ENCODE measurements at regions not wholly inside any gene's neighbourhood (a gene's known extent, or its start where the extent isn't known, plus 50 kb on each side); places are given as distances from the start of the nearest gene placed in this dataset.
"Not testable (repeated sequence)": the region's sequence is repeated elsewhere in the genome, so short reads cannot be mapped to it uniquely, and the experiment has no call there.

DNA sequence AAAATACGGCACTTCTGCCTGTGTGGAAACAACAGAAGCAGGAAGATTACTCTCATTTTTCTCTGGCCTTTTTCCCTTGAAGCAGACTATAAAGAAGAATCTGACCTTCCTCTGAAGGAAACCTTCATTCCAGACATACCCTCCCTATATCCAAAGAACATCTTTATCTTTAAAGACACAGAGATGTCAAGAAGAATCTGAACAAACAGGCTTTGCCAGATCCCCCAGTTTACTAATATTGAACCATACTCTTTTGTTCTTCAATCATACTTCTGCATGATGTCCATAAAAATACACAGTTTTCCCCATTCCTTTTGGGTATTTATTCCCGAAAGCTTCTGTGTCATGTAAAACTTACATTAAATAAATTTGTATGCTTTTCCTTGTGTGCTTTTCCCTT, 225.8 kb downstream of the MAT2B start:
- H3K4me3 ChIP-seq (replicated peaks; ENCODE audit: low read depth, low read length) = no peak overlapping the region
- TF ChIP-seq, protein P1, sequence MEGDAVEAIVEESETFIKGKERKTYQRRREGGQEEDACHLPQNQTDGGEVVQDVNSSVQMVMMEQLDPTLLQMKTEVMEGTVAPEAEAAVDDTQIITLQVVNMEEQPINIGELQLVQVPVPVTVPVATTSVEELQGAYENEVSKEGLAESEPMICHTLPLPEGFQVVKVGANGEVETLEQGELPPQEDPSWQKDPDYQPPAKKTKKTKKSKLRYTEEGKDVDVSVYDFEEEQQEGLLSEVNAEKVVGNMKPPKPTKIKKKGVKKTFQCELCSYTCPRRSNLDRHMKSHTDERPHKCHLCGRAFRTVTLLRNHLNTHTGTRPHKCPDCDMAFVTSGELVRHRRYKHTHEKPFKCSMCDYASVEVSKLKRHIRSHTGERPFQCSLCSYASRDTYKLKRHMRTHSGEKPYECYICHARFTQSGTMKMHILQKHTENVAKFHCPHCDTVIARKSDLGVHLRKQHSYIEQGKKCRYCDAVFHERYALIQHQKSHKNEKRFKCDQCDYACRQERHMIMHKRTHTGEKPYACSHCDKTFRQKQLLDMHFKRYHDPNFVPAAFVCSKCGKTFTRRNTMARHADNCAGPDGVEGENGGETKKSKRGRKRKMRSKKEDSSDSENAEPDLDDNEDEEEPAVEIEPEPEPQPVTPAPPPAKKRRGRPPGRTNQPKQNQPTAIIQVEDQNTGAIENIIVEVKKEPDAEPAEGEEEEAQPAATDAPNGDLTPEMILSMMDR (IDR thresholded peaks at IDR 0.05; ENCODE audit: low read depth, low read length, missing control alignments) = no peak
- DNase-seq (ENCODE audit: extremely low read depth, low read depth) = no peak

DNA sequence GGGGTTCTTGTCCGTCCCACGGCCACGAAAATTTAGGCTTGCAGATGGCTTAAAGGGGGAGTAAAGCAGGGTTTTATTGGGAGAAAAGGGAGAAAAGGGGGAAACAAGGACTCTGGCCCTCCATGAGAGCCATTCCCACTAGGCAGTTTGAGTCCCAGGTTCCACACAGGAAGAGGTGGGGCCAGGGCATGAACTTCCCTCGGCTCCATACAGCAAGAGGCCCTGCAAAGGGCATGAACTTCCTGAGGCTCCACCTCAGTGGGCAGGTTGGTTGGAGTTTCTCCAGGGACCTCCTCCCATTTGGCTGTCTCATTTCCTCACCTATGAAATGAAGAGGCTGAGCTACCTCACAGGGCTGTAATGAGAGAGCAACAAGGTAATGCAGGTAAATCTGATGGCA, 229.7 kb downstream of the MAT2B start:
- DNase-seq (ENCODE audit: extremely low read depth, low read depth) = no peak
- TF ChIP-seq, protein P1 (IDR thresholded peaks at IDR 0.05; ENCODE audit: low read depth, low read length, missing control alignments) = no peak
- no peak overlapping the region for H3K4me3 ChIP-seq (replicated peaks; ENCODE audit: low read depth, low read length)

DNA sequence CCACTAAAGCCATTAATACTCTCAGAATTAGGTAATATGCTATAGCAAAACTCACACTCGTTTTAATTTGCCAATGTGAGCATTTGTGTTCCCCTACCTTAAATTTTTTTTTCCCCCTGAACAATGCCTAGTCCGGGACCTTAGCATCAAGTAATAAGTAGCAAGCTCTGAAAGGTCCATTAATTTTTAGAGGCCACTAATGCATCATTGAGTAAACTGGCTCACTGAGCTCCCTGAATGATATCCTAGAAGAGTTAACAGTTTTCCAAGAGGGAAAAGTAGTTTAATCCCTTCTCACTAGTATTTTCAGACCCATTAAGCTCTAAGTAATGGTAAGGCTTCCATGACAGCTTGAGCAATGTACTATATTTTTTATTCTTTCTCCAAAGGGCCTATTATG, 242.2 kb downstream of the MAT2B start:
- DNase-seq (ENCODE audit: extremely low read depth, low read depth) = no peak
- TF ChIP-seq, protein P1 (IDR thresholded peaks at IDR 0.05; ENCODE audit: low read depth, low read length, missing control alignments) = no peak
- no peak overlapping the region for H3K4me3 ChIP-seq (replicated peaks; ENCODE audit: low read depth, low read length)

DNA sequence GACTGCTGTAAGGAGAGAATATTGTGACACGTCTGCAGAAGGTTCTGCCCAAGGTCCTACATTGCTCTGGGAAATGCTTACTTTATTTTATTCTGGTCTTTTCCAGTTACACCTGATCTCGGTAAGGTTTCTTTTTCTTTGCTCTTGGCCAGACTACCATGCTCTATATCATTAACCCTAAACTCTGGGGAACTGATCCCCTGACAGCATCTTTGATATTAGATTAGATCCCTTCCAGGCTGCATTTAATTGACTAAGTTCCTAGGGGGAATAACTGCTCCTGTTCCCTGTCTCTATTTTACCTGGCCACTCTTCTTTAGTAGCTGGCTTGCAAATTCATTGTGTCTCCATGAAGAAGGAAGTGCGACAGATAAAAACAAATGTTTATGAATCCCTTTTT, 243.5 kb downstream of the MAT2B start:
- TF ChIP-seq, protein P1 (IDR thresholded peaks at IDR 0.05; ENCODE audit: low read depth, low read length, missing control alignments) = no peak
- no peak overlapping the region for H3K4me3 ChIP-seq (replicated peaks; ENCODE audit: low read depth, low read length)
- DNase-seq (ENCODE audit: extremely low read depth, low read depth) = no peak

DNA sequence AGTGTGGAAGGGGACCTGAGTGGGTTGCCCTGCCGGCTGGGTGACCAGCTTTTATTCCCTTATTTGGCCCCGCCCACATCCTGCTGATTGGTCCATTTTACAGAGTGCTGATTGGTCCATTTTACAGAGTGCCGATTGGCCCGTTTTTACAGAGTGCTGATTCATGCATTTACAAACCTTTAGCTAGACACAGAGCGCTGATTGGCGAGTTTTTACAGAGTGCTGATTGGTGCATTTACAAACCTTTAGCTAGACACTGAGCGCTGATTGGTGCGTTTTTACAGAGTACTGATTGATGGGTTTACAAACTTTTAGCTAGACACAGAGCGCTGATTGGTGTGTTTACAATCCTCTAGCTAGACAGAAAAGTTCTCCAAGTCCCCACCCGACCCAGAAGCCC, 245.0 kb downstream of the MAT2B start:
- H3K4me3 ChIP-seq (replicated peaks; ENCODE audit: low read depth, low read length); DNase-seq (ENCODE audit: extremely low read depth, low read depth): not testable (repeated sequence)

DNA sequence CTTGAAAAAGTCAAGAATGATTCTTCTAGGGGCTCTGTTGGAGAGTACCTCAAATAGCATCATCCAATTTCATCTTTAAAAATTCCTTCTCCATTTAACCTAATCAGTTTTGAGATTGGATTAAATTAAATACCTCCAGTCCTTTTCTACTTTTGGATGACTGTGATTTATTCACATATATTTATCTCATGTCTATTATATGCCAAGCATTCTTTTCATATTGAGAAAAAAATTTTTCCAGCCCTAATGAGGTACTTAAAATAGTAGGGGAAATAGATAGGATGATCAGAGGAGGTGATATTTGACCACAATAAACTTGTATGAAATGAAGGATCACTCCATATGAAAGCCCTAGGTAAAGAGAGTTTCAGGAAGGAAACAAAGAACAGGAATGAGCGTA, 250.1 kb downstream of the MAT2B start:
- TF ChIP-seq, protein P1 (IDR thresholded peaks at IDR 0.05; ENCODE audit: low read depth, low read length, missing control alignments) = no peak
- no peak for DNase-seq (ENCODE audit: extremely low read depth, low read depth)
- H3K4me3 ChIP-seq (replicated peaks; ENCODE audit: low read depth, low read length) = no peak overlapping the region

DNA sequence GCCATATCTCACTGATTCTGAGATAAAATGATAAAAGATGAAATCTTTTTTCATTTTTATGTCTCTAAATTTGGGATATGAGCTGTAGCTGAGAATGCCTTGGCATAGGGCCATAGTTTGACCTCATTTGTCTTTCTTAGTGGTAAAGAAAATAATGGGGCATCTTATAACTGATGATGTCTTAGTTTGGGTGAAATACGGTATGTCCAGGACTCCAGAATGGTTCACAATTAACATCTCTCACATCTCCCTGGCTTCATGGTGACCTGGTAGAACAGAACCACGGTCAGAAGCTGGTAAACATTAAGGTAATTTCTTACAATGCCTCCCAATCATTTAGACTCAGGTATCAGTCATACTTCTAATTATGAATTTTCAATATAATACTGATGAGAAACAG, 250.8 kb downstream of the MAT2B start:
- no peak for DNase-seq (ENCODE audit: extremely low read depth, low read depth)
- H3K4me3 ChIP-seq (replicated peaks; ENCODE audit: low read depth, low read length) = no peak overlapping the region
- TF ChIP-seq, protein P1 (IDR thresholded peaks at IDR 0.05; ENCODE audit: low read depth, low read length, missing control alignments) = no peak
